AG04449 (cell line): ENCODE measurements at regions not wholly inside any gene's neighbourhood (a gene's known extent, or its start where the extent isn't known, plus 50 kb on each side); places are given as distances from the start of the nearest gene placed in this dataset.

ENCODE experiments used
- CTCF ChIA-PET: fragments of 350-600 bp; formaldehyde crosslinking; extraction: SDS; loops from one replicate; lab custom pipeline; 2021; ENCODE audit warnings: antibody characterized with exemption; lab: Yijun Ruan, JAX
- POLR2A ChIA-PET: fragments of 400-600, 350-600 bp; formaldehyde crosslinking; extraction: SDS; loops from one replicate; lab custom pipeline; 2020; ENCODE audit warnings: antibody characterized with exemption, inconsistent platforms; lab: Yijun Ruan, JAX
- DNase-seq: peaks from one replicate; pipeline ENCODE4 v3.0.0-alpha.2; 2010; ENCODE audit warnings: low read depth, low spot score
- H3K4me3 ChIP-seq: 2 replicates; pipeline ENCODE4 v1.5.1; 2011; ENCODE audit warnings: low read depth, mild to moderate bottlenecking, control low read depth, low read length
- CTCF ChIP-seq: IDR thresholded peaks from one replicate; pipeline ENCODE4 v1.5.1; 2011; ENCODE audit warnings: mild to moderate bottlenecking, moderate library complexity, low read length, control low read depth, inconsistent platforms; ENCODE audit not compliant: insufficient read depth; ENCODE audit errors: missing control alignments

GRCh38 chr4:3831529-3832150 is 65.5 kb downstream of the ADRA2C start:
- ChIA-PET CTCF (no interaction called here), POLR2A (no interaction called here)
- TF ChIP-seq CTCF: no peak
- H3K4me3 ChIP-seq: no peak overlapping the region
- DNase-seq: no peak

- no peak for TF ChIP-seq CTCF
- CTCF ChIA-PET: no interaction called here
- DNase-seq: no peak
- no peak overlapping the region for H3K4me3 ChIP-seq
- POLR2A ChIA-PET: no interaction called here
Observed at GRCh38 chr4:3832536-3833220, 66.5 kb downstream of the ADRA2C start.

- H3K4me3 ChIP-seq: no peak overlapping the region
- POLR2A ChIA-PET: no interaction called here
- no peak for TF ChIP-seq CTCF
- CTCF ChIA-PET: no interaction called here
- no peak for DNase-seq
Observed at GRCh38 chr4:3833326-3833989, 67.3 kb downstream of the ADRA2C start.

GRCh38 chr4:3834186-3834662 is 68.0 kb downstream of the ADRA2C start:
- TF ChIP-seq CTCF: no peak
- ChIA-PET CTCF (no interaction called here), POLR2A (interaction anchor here (0.7 kb wide), 1 partner anchor 21 kb away, joined by 3 read pairs; no protein-coding TSS in a partner anchor)
- DNase-seq: no peak
- no peak overlapping the region for H3K4me3 ChIP-seq

- H3K4me3 ChIP-seq: no peak overlapping the region
- ChIA-PET CTCF (no interaction called here), POLR2A (interaction anchor here (0.7 kb wide), 1 partner anchor 22 kb away, joined by 3 read pairs; no protein-coding TSS in a partner anchor)
- no peak for DNase-seq
- TF ChIP-seq CTCF: no peak
Observed at GRCh38 chr4:3834663-3835521, 68.7 kb downstream of the ADRA2C start.
